GM12878 (cell line): ENCODE measurements at regions not wholly inside any gene's neighbourhood (a gene's known extent, or its start where the extent isn't known, plus 50 kb on each side); places are given as distances from the start of the nearest gene placed in this dataset.

Experiments used
- ATAC-seq: fragments of 200-7000 bp; cut with Tn5 transposase; 3 replicates; pipeline ENCODE4 v1.9.1; 2020; ENCODE audit warnings: mild to moderate bottlenecking, moderate library complexity
- BruUV-seq: library from RNA; stranded (reverse); fragments of 400-500 nt; replicated peaks from 2 replicates; lab custom pipeline; 2021; lab: Mats Ljungman, UMichigan
- CTCF ChIA-PET: fragments of 300-600 bp; sonication (Branson Sonifier 250); formaldehyde crosslinking; extraction: SDS; loops from one replicate; lab custom pipeline; 2021; ENCODE audit warnings: inconsistent platforms; lab: Yijun Ruan, JAX
- POLR2A ChIA-PET: fragments of 350-600 bp; formaldehyde crosslinking; extraction: SDS; loops from one replicate; lab custom pipeline; 2021; ENCODE audit warnings: inconsistent platforms; lab: Charles Lee
- RAD21 ChIA-PET: fragments of 300-600 bp; sonication (Branson Sonifier 250); formaldehyde crosslinking; loops from one replicate; lab custom pipeline; 2023; ENCODE audit warnings: antibody characterized with exemption; ENCODE audit not compliant: unreplicated experiment; lab: Charles Lee
- SMC1A ChIA-PET: fragments of 300-600 bp; sonication (Branson Sonifier 250); formaldehyde crosslinking; loops from one replicate; lab custom pipeline; 2023; ENCODE audit not compliant: unreplicated experiment, uncharacterized antibody; lab: Charles Lee
- DNase-seq: peaks from one replicate; pipeline ENCODE4 v3.0.0-alpha.2; 2011; ENCODE audit warnings: low read depth, low spot score
- FAIRE-seq: peaks from 3 replicates; lab custom pipeline; 2011; peaks lifted over from hg19 to GRCh38; lab: Jason Lieb, UNC
- H2AFZ ChIP-seq: 2 replicates; pipeline ENCODE4 v1.6.0; 2011; ENCODE audit warnings: low read depth, low read length, control low read depth; ENCODE audit not compliant: control insufficient read depth
- H3K27ac ChIP-seq: 2 replicates; pipeline ENCODE4 v1.5.1; 2011; ENCODE audit warnings: control low read depth; ENCODE audit not compliant: control insufficient read depth, insufficient read depth
- H3K27me3 ChIP-seq, 2 experiments: replicated peaks in 1 of 2; 2 replicates each; pipeline versions ENCODE4 v1.6.0 to v1.6.1; 2011; ENCODE audit warnings: low read length in 1 of 2; ENCODE audit not compliant: control insufficient read depth in 2 of 2, insufficient read depth in 2 of 2
- H3K36me3 ChIP-seq, 2 experiments: 2 replicates each; pipeline ENCODE4 v1.5.1; 2011; ENCODE audit warnings: low read length in 1 of 2; ENCODE audit not compliant: control insufficient read depth in 2 of 2, insufficient read depth in 2 of 2
- H3K4me1 ChIP-seq: 2 replicates; pipeline ENCODE4 v1.6.1; 2011; ENCODE audit warnings: mild to moderate bottlenecking, low read length, moderate library complexity, mixed read lengths; ENCODE audit not compliant: control insufficient read depth, insufficient read depth
- H3K4me2 ChIP-seq: 2 replicates; pipeline ENCODE4 v1.6.0; 2011; ENCODE audit warnings: control low read depth; ENCODE audit not compliant: control insufficient read depth, insufficient read depth
- H3K4me3 ChIP-seq: fragments of 200-600 bp; sonication (generic); 2 replicates; pipeline ENCODE4 v1.5.1; 2016
- H3K79me2 ChIP-seq: 2 replicates; pipeline ENCODE4 v1.6.0; 2011; ENCODE audit warnings: low read length; ENCODE audit not compliant: control insufficient read depth, insufficient read depth
- H3K9ac ChIP-seq: 2 replicates; pipeline ENCODE4 v1.8.0; 2011; ENCODE audit warnings: low read length, control low read depth, mixed read lengths; ENCODE audit not compliant: control insufficient read depth, insufficient read depth
- H3K9me3 ChIP-seq: replicated peaks from 3 replicates; pipeline ENCODE4 v1.5.1; 2011; ENCODE audit warnings: mild to moderate bottlenecking, low read length; ENCODE audit not compliant: control insufficient read depth, insufficient read depth
- H4K20me1 ChIP-seq: 2 replicates; pipeline ENCODE4 v1.6.0; 2011; ENCODE audit not compliant: control insufficient read depth, insufficient read depth
- ASH2L ChIP-seq: fragments of 300-600, 200-600 bp; sonication (generic); IDR thresholded peaks from 2 replicates; pipeline ENCODE4 v1.6.1; 2017; ENCODE audit warnings: low read depth, mild to moderate bottlenecking, borderline replicate concordance
- BCL11A ChIP-seq: IDR thresholded peaks from 2 replicates; pipeline ENCODE4 v1.6.1; 2011; ENCODE audit warnings: low read depth, low read length
- BMI1 ChIP-seq: fragments of 450-650 bp; IDR thresholded peaks from 2 replicates; pipeline ENCODE4 v1.6.1; 2016; ENCODE audit warnings: mild to moderate bottlenecking, moderate library complexity, borderline replicate concordance
- BRCA1 ChIP-seq: IDR thresholded peaks from 2 replicates; pipeline ENCODE4 v1.6.1; 2011; ENCODE audit warnings: low read depth, low read length, improper control_type of control experiment
- CBX5 ChIP-seq: sonication (generic); IDR thresholded peaks from 2 replicates; pipeline ENCODE4 v1.6.1; 2016; ENCODE audit warnings: low read depth, moderate library complexity, mild to moderate bottlenecking, inconsistent platforms
- HDAC6 ChIP-seq: fragments of 200-600 bp; sonication (generic); IDR thresholded peaks from one replicate; pipeline ENCODE4 v1.8.0; 2017; ENCODE audit warnings: antibody characterized with exemption; ENCODE audit not compliant: unreplicated experiment
- MYB ChIP-seq: fragments of 150-350 bp; IDR thresholded peaks from 2 replicates; pipeline ENCODE4 v1.6.1; 2014; ENCODE audit warnings: mild to moderate bottlenecking, low read depth, low read length, borderline replicate concordance
- NFIC ChIP-seq: IDR thresholded peaks from 2 replicates; pipeline ENCODE4 v1.6.1; 2012; ENCODE audit warnings: low read depth, mild to moderate bottlenecking, inconsistent platforms, low read length, moderate library complexity
- NFYA ChIP-seq: IDR thresholded peaks from 2 replicates; pipeline ENCODE4 v1.6.1; 2011; ENCODE audit warnings: low read depth, mild to moderate bottlenecking, low read length, improper control_type of control experiment, borderline replicate concordance
- NRF1 ChIP-seq: conservative IDR thresholded peaks from 2 replicates; pipeline ENCODE4 v1.6.1; 2011; ENCODE audit warnings: mild to moderate bottlenecking, low read depth, low read length, improper control_type of control experiment
- SIN3A ChIP-seq: IDR thresholded peaks from 2 replicates; pipeline ENCODE4 v1.6.1; 2012; ENCODE audit warnings: low read depth, low read length, improper control_type of control experiment
- SREBF1 ChIP-seq: IDR thresholded peaks from 2 replicates; pipeline ENCODE4 v1.6.1; 2012; ENCODE audit warnings: mild to moderate bottlenecking, low read length
- SREBF2 ChIP-seq: IDR thresholded peaks from 2 replicates; pipeline ENCODE4 v1.6.1; 2012; ENCODE audit warnings: mild to moderate bottlenecking, low read length
- ZNF207 ChIP-seq: fragments of 450-650 bp; IDR thresholded peaks from 2 replicates; pipeline ENCODE4 v1.6.1; 2014; ENCODE audit warnings: antibody characterized with exemption, mild to moderate bottlenecking, borderline replicate concordance
- ZNF384 ChIP-seq: IDR thresholded peaks from 2 replicates; pipeline ENCODE4 v1.6.1; 2012; ENCODE audit warnings: low read depth, mild to moderate bottlenecking, low read length, improper control_type of control experiment, borderline replicate concordance
- WGBS: methylation state at CpG from one replicate; pipeline ENCODE4 v1.1.6; 2016; ENCODE audit warnings: low lambda C conversion rate; ENCODE audit not compliant: insufficient replicate concordance, insufficient coverage; ENCODE audit errors: missing lambda C conversion rate; 5-methylcytosine and 5-hydroxymethylcytosine counted together
- in situ Hi-C: fragments of 300-500 bp; cut with MboI; formaldehyde crosslinking; loops from 9 replicates; pipeline ENCODE4 v1.14.3; 2018; ENCODE audit warnings: mixed read lengths
- intact Hi-C: fragments of 100-400 bp; cut with micrococcal nuclease; formaldehyde crosslinking; loops from one replicate; pipeline ENCODE4 v1.14.2; 2022; ENCODE audit not compliant: unreplicated experiment
- TF ChIP-seq, protein P1 (sequence below): IDR thresholded peaks from 2 replicates; pipeline ENCODE4 v1.6.1; 2012; ENCODE audit warnings: low read depth, low read length, improper control_type of control experiment

DNA sequence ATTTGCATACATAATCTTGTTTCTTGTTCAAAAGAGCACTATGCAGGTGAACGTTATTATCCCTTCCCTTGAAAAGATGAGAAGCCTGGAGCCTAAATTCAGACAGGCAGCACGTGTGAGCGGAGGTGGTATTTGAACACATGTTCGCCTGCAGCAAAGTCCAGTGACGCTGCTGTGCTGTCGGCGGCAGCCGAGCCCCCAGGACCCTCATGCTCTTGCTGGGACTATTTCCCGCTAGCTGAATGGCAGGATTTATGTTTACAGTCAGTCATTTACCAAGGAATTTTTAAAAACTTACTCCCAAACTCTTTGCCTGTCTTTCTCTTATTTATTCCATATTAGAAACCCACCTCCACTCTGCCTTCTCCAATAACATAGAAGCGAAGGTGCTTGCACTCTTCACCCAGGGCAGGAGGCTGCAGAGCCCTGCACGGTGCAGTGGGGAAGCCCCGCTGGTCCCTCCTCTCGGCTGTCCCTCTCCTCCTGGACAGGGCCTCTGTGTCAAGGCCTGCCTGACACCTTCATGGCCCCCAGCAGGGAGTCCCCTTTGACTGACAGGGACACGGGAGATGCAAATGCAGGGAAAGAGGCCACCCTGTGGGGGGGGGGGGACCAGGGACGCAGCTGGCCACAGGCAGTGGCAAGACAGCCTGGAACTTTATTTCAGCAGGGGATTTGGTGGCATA lies 528.5 kb upstream of the B3GAT1 start:
- Histone ChIP-seq H3K4me1 (no peaks in the 10 kb centered on the region), H3K27ac (no peak overlapping the region), H4K20me1 (no peaks in the 10 kb centered on the region), H3K9ac (no peak overlapping the region), H3K4me3 (no peak overlapping the region), H3K27me3 (no peaks in the 10 kb centered on the region; a peak in 1 of 4 replicates), H3K36me3 (no peaks in the 10 kb centered on the region), H2AFZ (no peak overlapping the region), H3K79me2 (no peaks in the 10 kb centered on the region), H3K4me2 (no peak overlapping the region), H3K9me3 (no peaks in the 10 kb centered on the region)
- in situ Hi-C loops = no loop called here
- ATAC-seq (no peak), FAIRE-seq (no peak), DNase-seq (no peak)
- CTCF ChIA-PET = no interaction called here
- RAD21 ChIA-PET = no interaction called here
- SMC1A ChIA-PET = no interaction called here
- intact Hi-C loops = no loop called here
- POLR2A ChIA-PET = no interaction called here
- WGBS = 26% methylated on average over 15 of the region's 15 CpGs
- BruUV-seq = no TSS peak
- TF ChIP-seq NRF1 (no peak), ZNF384 (no peak), ASH2L (no peak), HDAC6 (no peak), SREBF1 (no peak), NFYA (no peak), ZNF207 (no peak), MYB (no peak), CBX5 (no peak), NFIC (no peak), SREBF2 (no peak), SIN3A (no peak), BMI1 (no peak), BCL11A (no peak), BRCA1 (no peak)
- TF ChIP-seq, protein P1, sequence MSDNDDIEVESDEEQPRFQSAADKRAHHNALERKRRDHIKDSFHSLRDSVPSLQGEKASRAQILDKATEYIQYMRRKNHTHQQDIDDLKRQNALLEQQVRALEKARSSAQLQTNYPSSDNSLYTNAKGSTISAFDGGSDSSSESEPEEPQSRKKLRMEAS = no peak
